K562 (cell line): ENCODE measurements at regions not wholly inside any gene's neighbourhood (a gene's known extent, or its start where the extent isn't known, plus 50 kb on each side); places are given as distances from the start of the nearest gene placed in this dataset.
A peak's percentile ranks its signal among the peaks of the same experiment; 100 is the strongest.

ENCODE experiments used
- ATAC-seq: fragments of 200-7000 bp; cut with Tn5 transposase; 3 replicates; pipeline ENCODE4 v1.9.1; 2020; ENCODE audit warnings: moderate library complexity
- BruUV-seq: library from RNA; stranded (reverse); fragments of 400-500 nt; replicated peaks from 2 replicates; lab custom pipeline; 2021; lab: Mats Ljungman, UMichigan
- CTCF ChIA-PET: fragments of 300-600 bp; formaldehyde crosslinking; extraction: SDS; loops from one replicate; lab custom pipeline; 2021; ENCODE audit warnings: low intra/inter-chr PET ratio; lab: Yijun Ruan, JAX
- POLR2A ChIA-PET: fragments of 300-600, 350-650 bp; sonication (Branson Sonifier 250); formaldehyde crosslinking; extraction: SDS; loops from one replicate; lab custom pipeline; 2021; ENCODE audit warnings: antibody characterized with exemption, inconsistent platforms; lab: Yijun Ruan, JAX
- DNase-seq, 4 experiments: peaks; one replicate each; pipeline versions ENCODE4 v3.0.0 to v3.0.0-alpha.2; 2011 to 2018; ENCODE audit warnings: low spot score in 3 of 4, mixed read lengths in 3 of 4; ENCODE audit errors: extremely low read depth in 1 of 4
- FAIRE-seq: peaks from 2 replicates; lab custom pipeline; 2011; peaks lifted over from hg19 to GRCh38; lab: Jason Lieb, UNC
- H2AFZ ChIP-seq: 2 replicates; pipeline ENCODE4 v1.6.0; 2011; ENCODE audit warnings: low read depth, low read length, control low read depth, inconsistent platforms
- H3K27ac ChIP-seq: fragments of 200-600 bp; 3 replicates; pipeline ENCODE4 v1.8.0; 2011; ENCODE audit warnings: low read depth, mild to moderate bottlenecking, control low read depth, inconsistent platforms, low read length, moderate library complexity, mixed read lengths; ENCODE audit errors: extremely low read depth
- H3K27me3 ChIP-seq, 2 experiments: fragments of 300-600 bp in 1 of 2; 2 replicates in 1 of 2; 3 replicates in 1 of 2; pipeline versions ENCODE4 v1.6.0 to v1.8.0; 2011; ENCODE audit warnings: inconsistent platforms in 2 of 2, low read length in 2 of 2, mild to moderate bottlenecking in 1 of 2, mixed read lengths in 1 of 2, moderate library complexity in 1 of 2; ENCODE audit not compliant: control insufficient read depth in 2 of 2, insufficient read depth in 2 of 2
- H3K36me3 ChIP-seq: fragments of 300-600 bp; 3 replicates; pipeline ENCODE4 v1.8.0; 2011; ENCODE audit warnings: mild to moderate bottlenecking, low read length, inconsistent platforms; ENCODE audit not compliant: control insufficient read depth, insufficient read depth
- H3K4me1 ChIP-seq, 2 experiments: fragments of 200-600 bp in 1 of 2; replicated peaks in 1 of 2; 2 replicates in 1 of 2; 3 replicates in 1 of 2; pipeline versions ENCODE4 v1.5.1 to v1.8.0; 2011; ENCODE audit warnings: inconsistent platforms in 2 of 2, low read length in 2 of 2, mild to moderate bottlenecking in 1 of 2, mixed read lengths in 1 of 2, moderate library complexity in 1 of 2; ENCODE audit not compliant: control insufficient read depth in 2 of 2, insufficient read depth in 2 of 2
- H3K4me2 ChIP-seq: 2 replicates; pipeline ENCODE4 v1.6.1; 2011; ENCODE audit warnings: low read length, control low read depth, inconsistent platforms, mixed read lengths; ENCODE audit not compliant: insufficient read depth
- H3K4me3 ChIP-seq: fragments of 200-600 bp; sonication (generic), shearing (Covaris generic); 2 replicates; pipeline ENCODE4 v1.5.1; 2016; ENCODE audit warnings: control low read depth, inconsistent platforms
- H3K79me2 ChIP-seq: fragments of 200-600 bp; 3 replicates; pipeline ENCODE4 v1.8.0; 2011; ENCODE audit warnings: low read length, inconsistent platforms; ENCODE audit not compliant: control insufficient read depth, insufficient read depth
- H3K9ac ChIP-seq, 2 experiments: 2 replicates each; pipeline versions ENCODE4 v1.6.0 to v1.6.1; 2011; ENCODE audit warnings: low read depth in 2 of 2, low read length in 2 of 2, control low read depth in 1 of 2, inconsistent platforms in 1 of 2, mild to moderate bottlenecking in 1 of 2, mixed read lengths in 1 of 2; ENCODE audit not compliant: insufficient read depth in 1 of 2
- H3K9me1 ChIP-seq: one replicate; pipeline ENCODE4 v1.6.0; 2011; ENCODE audit warnings: inconsistent platforms, mild to moderate bottlenecking, low read length, moderate library complexity; ENCODE audit not compliant: control insufficient read depth, insufficient read depth
- H3K9me3 ChIP-seq: replicated peaks from 2 replicates; pipeline ENCODE4 v1.5.1; 2011; ENCODE audit warnings: low read depth, low read length, inconsistent platforms; ENCODE audit not compliant: control insufficient read depth, insufficient read depth
- H4K20me1 ChIP-seq: replicated peaks from 2 replicates; pipeline ENCODE4 v1.6.1; 2011; ENCODE audit warnings: low read length, inconsistent platforms, mixed read lengths; ENCODE audit not compliant: control insufficient read depth, insufficient read depth
- CBFA2T3 ChIP-seq: fragments of 450-650 bp; IDR thresholded peaks from 2 replicates; pipeline ENCODE4 v1.6.1; 2017
- CBX8 ChIP-seq: fragments of 200-600 bp; sonication (generic); IDR thresholded peaks from 2 replicates; pipeline ENCODE4 v1.6.1; 2012; ENCODE audit warnings: borderline replicate concordance, mixed run types, low read depth, mild to moderate bottlenecking, moderate library complexity, mixed read lengths, low read length, control low read depth, inconsistent platforms; ENCODE audit not compliant: poor library complexity, severe bottlenecking; ENCODE audit errors: extremely low read depth
- CXXC5 ChIP-seq: fragments of 250-450 bp; sonication (Bioruptor Pico); IDR thresholded peaks from 2 replicates; pipeline ENCODE4 v1.8.0; 2022; ENCODE audit warnings: inconsistent platforms, mild to moderate bottlenecking, moderate library complexity
- FOXJ2 ChIP-seq: fragments of 200-800 bp; sonication (Bioruptor generic); IDR thresholded peaks from 2 replicates; pipeline ENCODE4 v1.6.1; 2016; ENCODE audit warnings: missing genetic modification characterization, missing compliant biosample characterization
- HMBOX1 ChIP-seq: sonication (generic); IDR thresholded peaks from 2 replicates; pipeline ENCODE4 v1.6.1; 2016
- PTRF ChIP-seq: fragments of 450-650 bp; IDR thresholded peaks from 2 replicates; pipeline ENCODE4 v1.6.1; 2016; ENCODE audit warnings: mild to moderate bottlenecking, missing genetic modification characterization, missing compliant biosample characterization
- SPI1 ChIP-seq: IDR thresholded peaks from 2 replicates; pipeline ENCODE4 v1.6.1; 2011; ENCODE audit warnings: low read depth, low read length, control low read depth, borderline replicate concordance
- SRF ChIP-seq, 2 experiments: fragments of 250-450, 450-650 bp in 1 of 2; sonication (Bioruptor Pico) in 1 of 2; sonication (generic) in 1 of 2; formaldehyde crosslinking; IDR thresholded peaks; 2 replicates each; pipeline versions ENCODE4 v1.5.0 to v1.5.1; 2020 to 2022; ENCODE audit warnings: mild to moderate bottlenecking in 1 of 2, missing genetic modification reagents in 1 of 2
- ZNF431 ChIP-seq: sonication (generic); formaldehyde crosslinking; IDR thresholded peaks from 2 replicates; pipeline ENCODE4 v1.8.0; 2022; ENCODE audit warnings: mild to moderate bottlenecking, missing genetic modification reagents
- ZSCAN29 ChIP-seq: fragments of 450-650 bp; IDR thresholded peaks from 2 replicates; pipeline ENCODE4 v1.6.1; 2017
- WGBS: fragments of 100-300 bp; shearing (Covaris generic); methylation state at CpG from one replicate; pipeline ENCODE4 v1.1.6; 2016; ENCODE audit warnings: low coverage, mixed read lengths; ENCODE audit not compliant: insufficient coverage; ENCODE audit errors: missing lambda C conversion rate; 5-methylcytosine and 5-hydroxymethylcytosine counted together
- in situ Hi-C: fragments of 300-500 bp; cut with MboI; formaldehyde crosslinking; loops from 4 replicates; pipeline ENCODE4 v1.15.0; 2018; ENCODE audit warnings: inconsistent platforms, mixed read lengths
- intact Hi-C: fragments of 100-400 bp; cut with micrococcal nuclease; formaldehyde crosslinking; loops from 2 replicates; pipeline ENCODE4 v1.14.2; 2022
- TF ChIP-seq, protein P1 (sequence below): sonication (generic); formaldehyde crosslinking; IDR thresholded peaks from 2 replicates; pipeline ENCODE4 v1.8.1; 2023; ENCODE audit warnings: mild to moderate bottlenecking, missing genetic modification reagents
- TF ChIP-seq, protein P2 (sequence below): fragments of 200-800 bp; sonication (Bioruptor generic); IDR thresholded peaks from 2 replicates; pipeline ENCODE4 v1.6.1; 2017; ENCODE audit warnings: missing genetic modification characterization, missing compliant biosample characterization

DNA sequence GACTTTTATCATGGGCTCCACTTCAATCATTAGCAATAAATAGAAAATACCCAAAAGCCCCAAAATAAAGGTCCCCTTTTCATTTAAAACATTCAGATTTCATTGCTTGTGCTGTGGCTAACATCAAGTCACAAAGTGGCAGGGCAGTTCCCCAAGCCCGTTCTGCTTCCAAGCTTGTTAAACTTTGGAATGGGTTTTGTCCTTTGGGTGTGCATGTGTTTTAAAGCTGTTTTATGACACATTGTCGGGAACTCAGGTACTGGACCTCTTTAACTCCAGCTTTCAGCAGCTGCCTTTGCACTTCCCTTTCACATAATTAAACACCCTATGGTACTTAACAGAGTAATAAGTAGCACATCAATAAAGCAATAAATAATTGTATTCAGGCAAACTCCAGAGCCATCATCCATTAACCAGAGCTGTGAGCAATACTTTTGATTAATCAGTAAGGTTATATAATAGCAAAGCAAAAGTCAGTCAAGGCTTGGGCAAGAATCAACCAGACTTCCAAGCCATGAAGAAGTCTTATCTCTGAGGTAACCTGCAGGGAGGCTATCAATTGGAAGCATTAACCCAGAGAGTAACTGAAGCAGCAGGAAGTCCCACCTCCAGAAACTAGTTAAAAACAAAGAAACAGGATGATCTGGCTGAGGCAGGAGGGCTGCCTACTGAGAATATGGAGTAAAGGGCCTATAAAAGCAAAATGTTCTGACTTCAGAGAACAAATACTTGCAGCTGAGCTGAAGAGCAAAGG is 56.1 kb upstream of the ARID5B start:
- H3K27ac ChIP-seq: no peak overlapping the region
- 62% methylated on average over 2 of the region's 2 CpGs for WGBS
- H4K20me1 ChIP-seq: no peaks in the 10 kb centered on the region
- H3K9me1 ChIP-seq: no peaks in the 10 kb centered on the region
- H3K9me3 ChIP-seq: no peaks in the 10 kb centered on the region
- no peaks in the 10 kb centered on the region for H3K79me2 ChIP-seq
- H3K36me3 ChIP-seq: no peaks in the 10 kb centered on the region
- peak; percentile 26 to 56 (median 48) for DNase-seq
- 0 out of 2 replicates have a peak overlapping the region, but pooled peaks have one; percentile 23 for H3K4me2 ChIP-seq
- POLR2A ChIA-PET: interaction anchor here (0.8 kb wide), 1 partner anchor 13 kb away, joined by 4 read pairs; no protein-coding TSS in a partner anchor
- peak; percentile 54 for FAIRE-seq
- no peak overlapping the region for H3K9ac ChIP-seq
- ATAC-seq: peak; percentile 43; the same call in 2 of the 3 replicates
- intact Hi-C loops: no loop called here
- peak overlapping the region; percentile 65 for H2AFZ ChIP-seq
- H3K4me1 ChIP-seq: peaks cover 3 to 27% of the 10 kb centered on the region in 2 experiments; a peak in 3 of 5 replicates
- H3K4me3 ChIP-seq: no peak overlapping the region
- TF ChIP-seq, protein P1, sequence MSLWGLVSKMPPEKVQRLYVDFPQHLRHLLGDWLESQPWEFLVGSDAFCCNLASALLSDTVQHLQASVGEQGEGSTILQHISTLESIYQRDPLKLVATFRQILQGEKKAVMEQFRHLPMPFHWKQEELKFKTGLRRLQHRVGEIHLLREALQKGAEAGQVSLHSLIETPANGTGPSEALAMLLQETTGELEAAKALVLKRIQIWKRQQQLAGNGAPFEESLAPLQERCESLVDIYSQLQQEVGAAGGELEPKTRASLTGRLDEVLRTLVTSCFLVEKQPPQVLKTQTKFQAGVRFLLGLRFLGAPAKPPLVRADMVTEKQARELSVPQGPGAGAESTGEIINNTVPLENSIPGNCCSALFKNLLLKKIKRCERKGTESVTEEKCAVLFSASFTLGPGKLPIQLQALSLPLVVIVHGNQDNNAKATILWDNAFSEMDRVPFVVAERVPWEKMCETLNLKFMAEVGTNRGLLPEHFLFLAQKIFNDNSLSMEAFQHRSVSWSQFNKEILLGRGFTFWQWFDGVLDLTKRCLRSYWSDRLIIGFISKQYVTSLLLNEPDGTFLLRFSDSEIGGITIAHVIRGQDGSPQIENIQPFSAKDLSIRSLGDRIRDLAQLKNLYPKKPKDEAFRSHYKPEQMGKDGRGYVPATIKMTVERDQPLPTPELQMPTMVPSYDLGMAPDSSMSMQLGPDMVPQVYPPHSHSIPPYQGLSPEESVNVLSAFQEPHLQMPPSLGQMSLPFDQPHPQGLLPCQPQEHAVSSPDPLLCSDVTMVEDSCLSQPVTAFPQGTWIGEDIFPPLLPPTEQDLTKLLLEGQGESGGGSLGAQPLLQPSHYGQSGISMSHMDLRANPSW (CRISPR knock-in tag): no peak
- TF ChIP-seq CBFA2T3 (peak; percentile 26; the same call in 1 of the 2 replicates), PTRF (tag) (no peak), CXXC5 (CRISPR knock-in tag) (no peak), FOXJ2 (no peak), CBX8 (no peak), ZSCAN29 (no peak), HMBOX1 (peak; percentile 96), SPI1 (0 out of 2 replicates have a peak, but pooled peaks have one; percentile 12), ZNF431 (CRISPR knock-in tag) (no peak), SRF (CRISPR knock-in tag; IDR thresholded peaks at IDR 0.05) (peak in 1 of 2 experiments; percentile 29; a peak in 1 of 4 replicates)
- TF ChIP-seq, protein P2, sequence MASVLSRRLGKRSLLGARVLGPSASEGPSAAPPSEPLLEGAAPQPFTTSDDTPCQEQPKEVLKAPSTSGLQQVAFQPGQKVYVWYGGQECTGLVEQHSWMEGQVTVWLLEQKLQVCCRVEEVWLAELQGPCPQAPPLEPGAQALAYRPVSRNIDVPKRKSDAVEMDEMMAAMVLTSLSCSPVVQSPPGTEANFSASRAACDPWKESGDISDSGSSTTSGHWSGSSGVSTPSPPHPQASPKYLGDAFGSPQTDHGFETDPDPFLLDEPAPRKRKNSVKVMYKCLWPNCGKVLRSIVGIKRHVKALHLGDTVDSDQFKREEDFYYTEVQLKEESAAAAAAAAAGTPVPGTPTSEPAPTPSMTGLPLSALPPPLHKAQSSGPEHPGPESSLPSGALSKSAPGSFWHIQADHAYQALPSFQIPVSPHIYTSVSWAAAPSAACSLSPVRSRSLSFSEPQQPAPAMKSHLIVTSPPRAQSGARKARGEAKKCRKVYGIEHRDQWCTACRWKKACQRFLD (CRISPR knock-in tag): no peak
- TF ChIP-seq, all 486 proteins: peak for 4
- H3K27me3 ChIP-seq: no peaks in the 10 kb centered on the region
- in situ Hi-C loops: no loop called here
- CTCF ChIA-PET: no interaction called here
- BruUV-seq: no TSS peak
